HEK293 (cell line): ENCODE measurements at regions not wholly inside any gene's neighbourhood (a gene's known extent, or its start where the extent isn't known, plus 50 kb on each side); places are given as distances from the start of the nearest gene placed in this dataset.

Experiments
- CTCF ChIA-PET: fragments of 350-600 bp; formaldehyde crosslinking; extraction: SDS; loops from one replicate; lab custom pipeline; 2021; ENCODE audit warnings: antibody characterized with exemption; lab: Yijun Ruan, JAX
- POLR2A ChIA-PET: fragments of 300-600 bp; formaldehyde crosslinking; extraction: SDS; loops from one replicate; lab custom pipeline; 2020; ENCODE audit warnings: antibody characterized with exemption, inconsistent platforms; lab: Yijun Ruan, JAX
- H3K27ac ChIP-seq: fragments of 200-500 bp; sonication (Bioruptor generic); 2 replicates; pipeline ENCODE4 v1.5.1; 2014; ENCODE audit warnings: low read depth, low read length, control low read depth, inconsistent platforms; ENCODE audit errors: extremely low read depth
- H3K36me3 ChIP-seq, 2 experiments: fragments of 200-500 bp in 1 of 2; sonication (Bioruptor generic) in 1 of 2; 1 replicate in 1 of 2; 2 replicates in 1 of 2; pipeline ENCODE4 v1.5.1; 2014 to 2017; ENCODE audit warnings: inconsistent platforms in 2 of 2, low read length in 2 of 2; ENCODE audit not compliant: control insufficient read depth in 2 of 2, insufficient read depth in 1 of 2
- H3K4me1 ChIP-seq: fragments of 200-500 bp; sonication (Bioruptor generic); 2 replicates; pipeline ENCODE4 v1.5.1; 2014; ENCODE audit warnings: mild to moderate bottlenecking, low read length, inconsistent platforms; ENCODE audit not compliant: control insufficient read depth, insufficient read depth
- H3K4me3 ChIP-seq: 2 replicates; pipeline ENCODE4 v1.5.1; 2011; ENCODE audit warnings: low read depth, mild to moderate bottlenecking, control low read depth, low read length, moderate library complexity
- H3K9me3 ChIP-seq: fragments of 200-500 bp; sonication (Bioruptor generic); 2 replicates; pipeline ENCODE4 v1.5.1; 2014; ENCODE audit warnings: low read depth, low read length, inconsistent platforms; ENCODE audit not compliant: control insufficient read depth, insufficient read depth
- BCL11B ChIP-seq: fragments of 450-650 bp; formaldehyde crosslinking; IDR thresholded peaks from 2 replicates; pipeline ENCODE4 v1.5.1; 2016; ENCODE audit warnings: low read depth, missing biosample characterization, missing genetic modification characterization
- GLIS2 ChIP-seq: fragments of 450-650 bp; formaldehyde crosslinking; IDR thresholded peaks from 2 replicates; pipeline ENCODE4 v1.5.1; 2016; ENCODE audit warnings: missing biosample characterization, missing genetic modification characterization
- MYNN ChIP-seq: fragments of 450-650 bp; formaldehyde crosslinking; IDR thresholded peaks from 2 replicates; pipeline ENCODE4 v1.5.1; 2016; ENCODE audit warnings: missing biosample characterization, missing genetic modification characterization, borderline replicate concordance
- MZF1 ChIP-seq: fragments of 450-650 bp; formaldehyde crosslinking; IDR thresholded peaks from 2 replicates; pipeline ENCODE4 v1.5.1; 2017; ENCODE audit warnings: missing biosample characterization, missing genetic modification characterization, borderline replicate concordance
- WT1 ChIP-seq: fragments of 450-650 bp; formaldehyde crosslinking; IDR thresholded peaks from 2 replicates; pipeline ENCODE4 v1.5.1; 2016; ENCODE audit warnings: missing biosample characterization, missing genetic modification characterization
- ZEB2 ChIP-seq: fragments of 450-650 bp; formaldehyde crosslinking; IDR thresholded peaks from 2 replicates; pipeline ENCODE4 v1.5.1; 2016; ENCODE audit warnings: missing biosample characterization, missing genetic modification characterization
- ZFP41 ChIP-seq: fragments of 450-650 bp; formaldehyde crosslinking; IDR thresholded peaks from 2 replicates; pipeline ENCODE4 v1.5.1; 2016; ENCODE audit warnings: missing biosample characterization, missing genetic modification characterization, borderline replicate concordance
- ZFP69B ChIP-seq: fragments of 450-650 bp; formaldehyde crosslinking; IDR thresholded peaks from 2 replicates; pipeline ENCODE4 v1.5.1; 2016; ENCODE audit warnings: missing biosample characterization, missing genetic modification characterization
- ZNF274 ChIP-seq, 2 experiments: fragments of 200-500 bp in 1 of 2; fragments of 450-650 bp in 1 of 2; sonication (Bioruptor generic) in 1 of 2; formaldehyde crosslinking in 1 of 2; IDR thresholded peaks; 2 replicates each; pipeline versions ENCODE4 v1.5.1 to v1.6.1; 2014 to 2016; ENCODE audit warnings: borderline replicate concordance in 1 of 2, inconsistent platforms in 1 of 2, low read length in 1 of 2, missing biosample characterization in 1 of 2, missing genetic modification characterization in 1 of 2
- ZNF488 ChIP-seq: fragments of 450-650 bp; formaldehyde crosslinking; IDR thresholded peaks from 2 replicates; pipeline ENCODE4 v1.5.1; 2016; ENCODE audit warnings: missing biosample characterization, missing genetic modification characterization
- ZNF513 ChIP-seq: fragments of 450-650 bp; IDR thresholded peaks from 2 replicates; pipeline ENCODE4 v1.5.1; 2018; ENCODE audit warnings: missing biosample characterization, missing genetic modification characterization
- ZNF521 ChIP-seq: fragments of 450-650 bp; formaldehyde crosslinking; IDR thresholded peaks from 2 replicates; pipeline ENCODE4 v1.5.1; 2017; ENCODE audit warnings: missing biosample characterization, mild to moderate bottlenecking, missing genetic modification characterization
- ZNF555 ChIP-seq: fragments of 450-650 bp; formaldehyde crosslinking; conservative IDR thresholded peaks from 2 replicates; pipeline ENCODE4 v1.5.1; 2017; ENCODE audit warnings: missing biosample characterization, mild to moderate bottlenecking, missing genetic modification characterization, inconsistent platforms
- ZSCAN16 ChIP-seq: fragments of 450-650 bp; formaldehyde crosslinking; IDR thresholded peaks from 2 replicates; pipeline ENCODE4 v1.5.1; 2016; ENCODE audit warnings: missing biosample characterization, missing genetic modification characterization
- TF ChIP-seq, protein P1 (sequence below): fragments of 450-650 bp; formaldehyde crosslinking; IDR thresholded peaks from 2 replicates; pipeline ENCODE4 v1.5.1; 2016; ENCODE audit warnings: missing biosample characterization, missing genetic modification characterization
- TF ChIP-seq, protein P2 (sequence below): fragments of 450-650 bp; formaldehyde crosslinking; IDR thresholded peaks from 2 replicates; pipeline ENCODE4 v1.5.1; 2016; ENCODE audit warnings: missing biosample characterization, missing genetic modification characterization
- TF ChIP-seq, protein P3 (sequence below): fragments of 450-650 bp; IDR thresholded peaks from 2 replicates; pipeline ENCODE4 v1.5.1; 2018; ENCODE audit warnings: missing biosample characterization, mild to moderate bottlenecking, missing genetic modification characterization

GRCh38 chr5:87094347-87094746 is 173.3 kb upstream of the RASA1 start:
- no peaks in the 10 kb centered on the region for H3K9me3 ChIP-seq
- H3K36me3 ChIP-seq = no peaks in the 10 kb centered on the region
- no peaks in the 10 kb centered on the region for H3K4me1 ChIP-seq
- ChIA-PET POLR2A (no interaction called here), CTCF (no interaction called here)
- H3K27ac ChIP-seq = no peak overlapping the region
- TF ChIP-seq ZNF555 (tag by site-specific recombination) (no peak), ZNF274 (IDR thresholded peaks at IDR 0.05; ENCODE audit: low read length) (no peak), ZNF274 (tag by site-specific recombination; IDR thresholded peaks at IDR 0.05; ENCODE audit: borderline replicate concordance) (no peak), ZFP69B (tag by site-specific recombination) (no peak), WT1 (tag by site-specific recombination) (no peak), ZFP41 (no peak), ZNF513 (tag by site-specific recombination) (no peak), MYNN (tag by site-specific recombination) (no peak), MZF1 (tag by site-specific recombination) (no peak)
- TF ChIP-seq, protein P1, sequence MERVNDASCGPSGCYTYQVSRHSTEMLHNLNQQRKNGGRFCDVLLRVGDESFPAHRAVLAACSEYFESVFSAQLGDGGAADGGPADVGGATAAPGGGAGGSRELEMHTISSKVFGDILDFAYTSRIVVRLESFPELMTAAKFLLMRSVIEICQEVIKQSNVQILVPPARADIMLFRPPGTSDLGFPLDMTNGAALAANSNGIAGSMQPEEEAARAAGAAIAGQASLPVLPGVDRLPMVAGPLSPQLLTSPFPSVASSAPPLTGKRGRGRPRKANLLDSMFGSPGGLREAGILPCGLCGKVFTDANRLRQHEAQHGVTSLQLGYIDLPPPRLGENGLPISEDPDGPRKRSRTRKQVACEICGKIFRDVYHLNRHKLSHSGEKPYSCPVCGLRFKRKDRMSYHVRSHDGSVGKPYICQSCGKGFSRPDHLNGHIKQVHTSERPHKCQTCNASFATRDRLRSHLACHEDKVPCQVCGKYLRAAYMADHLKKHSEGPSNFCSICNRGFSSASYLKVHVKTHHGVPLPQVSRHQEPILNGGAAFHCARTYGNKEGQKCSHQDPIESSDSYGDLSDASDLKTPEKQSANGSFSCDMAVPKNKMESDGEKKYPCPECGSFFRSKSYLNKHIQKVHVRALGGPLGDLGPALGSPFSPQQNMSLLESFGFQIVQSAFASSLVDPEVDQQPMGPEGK = no peak
- TF ChIP-seq, protein P2, sequence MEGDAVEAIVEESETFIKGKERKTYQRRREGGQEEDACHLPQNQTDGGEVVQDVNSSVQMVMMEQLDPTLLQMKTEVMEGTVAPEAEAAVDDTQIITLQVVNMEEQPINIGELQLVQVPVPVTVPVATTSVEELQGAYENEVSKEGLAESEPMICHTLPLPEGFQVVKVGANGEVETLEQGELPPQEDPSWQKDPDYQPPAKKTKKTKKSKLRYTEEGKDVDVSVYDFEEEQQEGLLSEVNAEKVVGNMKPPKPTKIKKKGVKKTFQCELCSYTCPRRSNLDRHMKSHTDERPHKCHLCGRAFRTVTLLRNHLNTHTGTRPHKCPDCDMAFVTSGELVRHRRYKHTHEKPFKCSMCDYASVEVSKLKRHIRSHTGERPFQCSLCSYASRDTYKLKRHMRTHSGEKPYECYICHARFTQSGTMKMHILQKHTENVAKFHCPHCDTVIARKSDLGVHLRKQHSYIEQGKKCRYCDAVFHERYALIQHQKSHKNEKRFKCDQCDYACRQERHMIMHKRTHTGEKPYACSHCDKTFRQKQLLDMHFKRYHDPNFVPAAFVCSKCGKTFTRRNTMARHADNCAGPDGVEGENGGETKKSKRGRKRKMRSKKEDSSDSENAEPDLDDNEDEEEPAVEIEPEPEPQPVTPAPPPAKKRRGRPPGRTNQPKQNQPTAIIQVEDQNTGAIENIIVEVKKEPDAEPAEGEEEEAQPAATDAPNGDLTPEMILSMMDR (tag by site-specific recombination) = no peak
- H3K4me3 ChIP-seq = no peak overlapping the region

- Histone ChIP-seq H3K4me1 (peaks cover 2% of the 10 kb centered on the region), H3K27ac (no peak overlapping the region), H3K36me3 (no peaks in the 10 kb centered on the region), H3K9me3 (no peaks in the 10 kb centered on the region), H3K4me3 (no peak overlapping the region)
- POLR2A ChIA-PET = no interaction called here
- TF ChIP-seq BCL11B (tag by site-specific recombination) = no peak
- TF ChIP-seq ZEB2 (tag by site-specific recombination) = no peak
- no peak for TF ChIP-seq ZNF488 (tag by site-specific recombination)
- TF ChIP-seq ZSCAN16 (tag by site-specific recombination) = no peak
- TF ChIP-seq ZFP41 = no peak
- no peak for TF ChIP-seq ZNF521 (tag by site-specific recombination)
- no peak for TF ChIP-seq GLIS2 (tag by site-specific recombination)
- TF ChIP-seq, protein P3, sequence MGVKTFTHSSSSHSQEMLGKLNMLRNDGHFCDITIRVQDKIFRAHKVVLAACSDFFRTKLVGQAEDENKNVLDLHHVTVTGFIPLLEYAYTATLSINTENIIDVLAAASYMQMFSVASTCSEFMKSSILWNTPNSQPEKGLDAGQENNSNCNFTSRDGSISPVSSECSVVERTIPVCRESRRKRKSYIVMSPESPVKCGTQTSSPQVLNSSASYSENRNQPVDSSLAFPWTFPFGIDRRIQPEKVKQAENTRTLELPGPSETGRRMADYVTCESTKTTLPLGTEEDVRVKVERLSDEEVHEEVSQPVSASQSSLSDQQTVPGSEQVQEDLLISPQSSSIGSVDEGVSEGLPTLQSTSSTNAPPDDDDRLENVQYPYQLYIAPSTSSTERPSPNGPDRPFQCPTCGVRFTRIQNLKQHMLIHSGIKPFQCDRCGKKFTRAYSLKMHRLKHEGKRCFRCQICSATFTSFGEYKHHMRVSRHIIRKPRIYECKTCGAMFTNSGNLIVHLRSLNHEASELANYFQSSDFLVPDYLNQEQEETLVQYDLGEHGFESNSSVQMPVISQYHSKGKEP (tag by site-specific recombination) = no peak
- CTCF ChIA-PET = no interaction called here
These were observed 172.8 kb upstream of the RASA1 start for GRCh38 chr5:87094833-87095232.
